ENCODE measurements at regions not wholly inside any gene's neighbourhood (a gene's known extent, or its start where the extent isn't known, plus 50 kb on each side); places are given as distances from the start of the nearest gene placed in this dataset.

DNA sequence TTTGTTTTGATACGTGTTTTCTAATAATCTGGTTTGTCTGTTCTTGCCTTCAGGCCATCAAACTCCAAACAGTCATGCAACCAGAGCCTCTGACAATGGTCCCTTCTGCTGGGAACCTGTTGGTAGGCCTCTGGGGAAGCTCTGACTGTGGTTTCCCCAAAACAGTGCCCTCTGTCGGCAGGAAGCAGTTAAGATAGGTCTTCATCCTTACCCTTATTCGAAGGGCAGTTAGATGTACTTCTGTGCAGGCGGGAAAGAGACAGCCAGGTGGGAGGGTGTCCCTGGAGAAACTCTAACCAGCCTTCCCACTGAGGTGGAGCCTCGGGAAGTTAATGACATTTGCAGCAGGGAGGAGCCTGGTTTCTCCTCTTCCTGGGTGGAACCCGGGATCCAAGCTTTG is 81.6 kb upstream of the CHMP2B start:
- no peak for DNase-seq
- intact Hi-C loops (cut with DNase I): no loop called here
- no peaks in the 10 kb centered on the region for H3K27me3 ChIP-seq (ENCODE audit: control insufficient read depth, insufficient read depth)
- no peak overlapping the region for H3K4me3 ChIP-seq (ENCODE audit: low read length)
- peaks cover 3% of the 10 kb centered on the region for H3K9me3 ChIP-seq (ENCODE audit: control insufficient read depth, low read length)
- WGBS: 58% methylated on average over 6 of the region's 6 CpGs
- H3K4me1 ChIP-seq (ENCODE audit: control insufficient read depth, insufficient read depth, low read length): no peaks in the 10 kb centered on the region
- no peak for ATAC-seq
- H3K27ac ChIP-seq (ENCODE audit: low read length): no peak overlapping the region

DNA sequence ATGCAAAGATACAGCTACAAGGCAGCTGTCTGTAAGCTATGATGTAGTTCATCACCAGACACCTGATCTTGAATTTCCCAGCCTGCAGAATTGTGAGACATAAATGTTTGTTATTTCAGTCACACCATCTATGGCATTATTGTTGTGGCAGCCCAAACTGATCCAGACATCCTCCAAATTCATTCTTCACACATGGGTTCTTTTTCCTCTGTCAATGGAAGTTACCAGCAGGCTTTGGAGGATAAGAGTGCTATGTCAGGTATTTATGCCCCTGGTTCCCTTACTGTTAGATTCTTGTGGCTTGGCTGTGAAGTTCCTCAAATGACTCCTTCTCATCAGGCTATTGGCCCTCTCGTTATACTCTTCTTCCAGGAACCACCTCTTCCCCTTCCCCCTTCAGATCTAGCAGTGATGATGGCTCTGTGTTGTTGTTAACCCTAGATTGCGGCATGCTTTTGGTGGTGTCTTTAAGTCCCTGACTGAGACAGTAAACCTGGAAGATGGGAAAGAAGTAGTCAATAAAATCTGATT is 91.0 kb upstream of the CHMP2B start:
- H3K27me3 ChIP-seq (ENCODE audit: control insufficient read depth, insufficient read depth): no peaks in the 10 kb centered on the region
- ATAC-seq (no peak), DNase-seq (no peak)
- H3K4me3 ChIP-seq (ENCODE audit: low read length): no peak overlapping the region
- intact Hi-C loops (cut with DNase I): no loop called here
- peaks cover 2% of the 10 kb centered on the region for H3K9me3 ChIP-seq (ENCODE audit: control insufficient read depth, low read length)
- no peaks in the 10 kb centered on the region for H3K4me1 ChIP-seq (ENCODE audit: control insufficient read depth, insufficient read depth, low read length)
- no peak overlapping the region for H3K27ac ChIP-seq (ENCODE audit: low read length)
- WGBS: 68% methylated on average over 2 of the region's 2 CpGs

- WGBS: 78% methylated on average over 3 of the region's 3 CpGs
- DNase-seq (no peak), ATAC-seq (no peak)
- intact Hi-C loops (cut with DNase I): no loop called here
- Histone ChIP-seq H3K4me3 (ENCODE audit: low read length) (no peak overlapping the region), H3K4me1 (ENCODE audit: control insufficient read depth, insufficient read depth, low read length) (no peaks in the 10 kb centered on the region), H3K27ac (ENCODE audit: low read length) (no peak overlapping the region), H3K27me3 (ENCODE audit: control insufficient read depth, insufficient read depth) (no peaks in the 10 kb centered on the region), H3K9me3 (ENCODE audit: control insufficient read depth, low read length) (no peaks in the 10 kb centered on the region)
Measured at GRCh38 chr3:87135412-87135811, 91.7 kb upstream of the CHMP2B start.

- no peak overlapping the region for H3K4me3 ChIP-seq (ENCODE audit: low read length)
- no peak overlapping the region for H3K27ac ChIP-seq (ENCODE audit: low read length)
- no peak for ATAC-seq
- no peak for DNase-seq
- H3K4me1 ChIP-seq (ENCODE audit: control insufficient read depth, insufficient read depth, low read length): no peaks in the 10 kb centered on the region
- intact Hi-C loops (cut with DNase I): no loop called here
- H3K9me3 ChIP-seq (ENCODE audit: control insufficient read depth, low read length): no peaks in the 10 kb centered on the region
- WGBS: 92% methylated on average over 2 of the region's 2 CpGs
- H3K27me3 ChIP-seq (ENCODE audit: control insufficient read depth, insufficient read depth): no peaks in the 10 kb centered on the region
Measured at GRCh38 chr3:87132801-87133200, 94.3 kb upstream of the CHMP2B start.

GRCh38 chr3:87128006-87128405 is 99.1 kb upstream of the CHMP2B start:
- ATAC-seq (no peak), DNase-seq (no peak)
- H3K9me3 ChIP-seq (ENCODE audit: control insufficient read depth, low read length): no peaks in the 10 kb centered on the region
- no peaks in the 10 kb centered on the region for H3K27me3 ChIP-seq (ENCODE audit: control insufficient read depth, insufficient read depth)
- H3K4me3 ChIP-seq (ENCODE audit: low read length): no peak overlapping the region
- intact Hi-C loops (cut with DNase I): no loop called here
- H3K4me1 ChIP-seq (ENCODE audit: control insufficient read depth, insufficient read depth, low read length): no peaks in the 10 kb centered on the region
- WGBS: 67% methylated on average over 2 of the region's 2 CpGs
- H3K27ac ChIP-seq (ENCODE audit: low read length): no peak overlapping the region

DNA sequence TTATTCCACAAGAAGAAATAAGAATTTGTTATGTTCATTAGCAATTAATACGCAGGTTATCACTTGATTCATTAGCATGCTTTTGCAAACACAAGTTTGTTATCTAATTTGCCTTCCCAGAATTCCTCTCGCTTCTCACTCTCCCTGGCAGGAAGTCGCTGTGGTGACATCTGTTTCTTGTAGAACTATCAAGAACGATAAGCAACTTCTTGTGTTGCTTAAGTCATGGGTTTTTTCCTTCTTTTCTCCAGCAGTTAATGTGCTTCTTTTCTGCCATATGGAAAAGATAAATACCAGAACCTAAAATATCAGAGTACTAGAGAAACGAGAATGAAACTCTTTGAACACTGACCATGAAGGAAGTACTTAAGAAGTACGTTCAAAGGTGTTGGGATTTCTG is 99.8 kb upstream of the CHMP2B start:
- Histone ChIP-seq H3K27ac (ENCODE audit: low read length) (no peak overlapping the region), H3K27me3 (ENCODE audit: control insufficient read depth, insufficient read depth) (no peaks in the 10 kb centered on the region), H3K9me3 (ENCODE audit: control insufficient read depth, low read length) (no peaks in the 10 kb centered on the region), H3K4me1 (ENCODE audit: control insufficient read depth, insufficient read depth, low read length) (no peaks in the 10 kb centered on the region), H3K4me3 (ENCODE audit: low read length) (no peak overlapping the region)
- intact Hi-C loops (cut with DNase I): no loop called here
- WGBS: 39% methylated on average over 6 of the region's 6 CpGs
- no peak for ATAC-seq
- peak in 2 of 3 donors; percentile 29 to 39 for DNase-seq

DNA sequence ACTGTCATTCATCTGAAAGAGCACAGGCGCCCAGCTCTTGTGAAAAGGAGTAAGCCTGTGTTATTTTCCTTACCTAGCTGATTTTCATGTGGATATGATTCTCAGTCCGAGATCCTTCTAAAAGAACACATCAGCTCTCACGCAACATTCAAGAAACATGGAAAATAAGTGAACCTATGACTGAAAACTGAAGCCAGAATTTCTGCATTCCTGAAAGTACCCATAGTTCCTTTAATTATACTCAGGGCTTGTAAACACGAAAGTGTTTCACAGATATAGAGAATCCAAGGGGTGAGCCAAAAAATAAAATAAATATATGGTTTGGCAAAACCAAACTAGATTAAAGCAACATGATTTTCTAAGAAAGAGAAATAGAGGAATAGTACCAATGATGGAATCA is 100.8 kb upstream of the CHMP2B start:
- ATAC-seq (no peak), DNase-seq (no peak)
- Histone ChIP-seq H3K27ac (ENCODE audit: low read length) (no peak overlapping the region), H3K4me1 (ENCODE audit: control insufficient read depth, insufficient read depth, low read length) (no peaks in the 10 kb centered on the region), H3K4me3 (ENCODE audit: low read length) (no peak overlapping the region), H3K27me3 (ENCODE audit: control insufficient read depth, insufficient read depth) (no peaks in the 10 kb centered on the region), H3K9me3 (ENCODE audit: control insufficient read depth, low read length) (no peaks in the 10 kb centered on the region)
- intact Hi-C loops (cut with DNase I): no loop called here
- 72% methylated on average over 4 of the region's 4 CpGs for WGBS

- Histone ChIP-seq H3K27me3 (ENCODE audit: control insufficient read depth, insufficient read depth) (no peaks in the 10 kb centered on the region), H3K9me3 (ENCODE audit: control insufficient read depth, low read length) (no peaks in the 10 kb centered on the region), H3K27ac (ENCODE audit: low read length) (no peak overlapping the region), H3K4me1 (ENCODE audit: control insufficient read depth, insufficient read depth, low read length) (no peaks in the 10 kb centered on the region), H3K4me3 (ENCODE audit: low read length) (no peak overlapping the region)
- 89% methylated on average over 5 of the region's 5 CpGs for WGBS
- ATAC-seq (no peak), DNase-seq (no peak)
- intact Hi-C loops (cut with DNase I): no loop called here
Measured at GRCh38 chr3:87125116-87125515, 102.0 kb upstream of the CHMP2B start.

DNA sequence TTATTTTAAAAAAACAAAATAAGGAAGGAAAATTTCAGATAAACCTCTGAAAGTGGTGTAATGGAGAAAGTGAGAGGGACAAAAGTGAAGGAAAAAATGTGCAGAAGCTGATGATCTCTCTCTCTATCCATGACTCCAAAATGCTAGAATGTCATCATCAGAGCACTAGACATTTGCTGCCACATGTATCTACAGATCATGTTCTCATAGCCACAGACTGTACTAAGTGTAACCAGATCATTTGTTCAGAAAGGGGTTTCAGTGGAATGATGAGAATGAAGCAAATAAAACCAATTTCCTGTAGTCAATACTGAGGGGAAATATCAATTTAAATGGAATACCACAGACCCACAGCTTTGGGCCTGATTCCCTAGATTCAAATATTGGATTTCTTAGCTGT is 104.3 kb upstream of the CHMP2B start:
- no peak overlapping the region for H3K4me3 ChIP-seq (ENCODE audit: low read length)
- intact Hi-C loops (cut with DNase I): no loop called here
- DNase-seq (no peak), ATAC-seq (no peak)
- H3K27ac ChIP-seq (ENCODE audit: low read length): no peak overlapping the region
- H3K27me3 ChIP-seq (ENCODE audit: control insufficient read depth, insufficient read depth): no peaks in the 10 kb centered on the region
- no peaks in the 10 kb centered on the region for H3K9me3 ChIP-seq (ENCODE audit: control insufficient read depth, low read length)
- H3K4me1 ChIP-seq (ENCODE audit: control insufficient read depth, insufficient read depth, low read length): no peaks in the 10 kb centered on the region

- Histone ChIP-seq H3K27ac (ENCODE audit: low read length) (no peak overlapping the region), H3K4me3 (ENCODE audit: low read length) (no peak overlapping the region), H3K27me3 (ENCODE audit: control insufficient read depth, insufficient read depth) (no peaks in the 10 kb centered on the region), H3K4me1 (ENCODE audit: control insufficient read depth, insufficient read depth, low read length) (no peaks in the 10 kb centered on the region), H3K9me3 (ENCODE audit: control insufficient read depth, low read length) (no peaks in the 10 kb centered on the region)
- DNase-seq: no peak
- no peak for ATAC-seq
- WGBS: 50% methylated on average over 2 of the region's 2 CpGs
- intact Hi-C loops (cut with DNase I): no loop called here
Measured at GRCh38 chr3:87121856-87122255, 105.3 kb upstream of the CHMP2B start.

GRCh38 chr3:87120881-87121280 is 106.2 kb upstream of the CHMP2B start:
- no peaks in the 10 kb centered on the region for H3K9me3 ChIP-seq (ENCODE audit: control insufficient read depth, low read length)
- DNase-seq: no peak
- no peaks in the 10 kb centered on the region for H3K4me1 ChIP-seq (ENCODE audit: control insufficient read depth, insufficient read depth, low read length)
- no peak for ATAC-seq
- intact Hi-C loops (cut with DNase I): no loop called here
- WGBS: 54% methylated on average over 2 of the region's 2 CpGs
- no peak overlapping the region for H3K27ac ChIP-seq (ENCODE audit: low read length)
- no peak overlapping the region for H3K4me3 ChIP-seq (ENCODE audit: low read length)
- no peaks in the 10 kb centered on the region for H3K27me3 ChIP-seq (ENCODE audit: control insufficient read depth, insufficient read depth)

DNA sequence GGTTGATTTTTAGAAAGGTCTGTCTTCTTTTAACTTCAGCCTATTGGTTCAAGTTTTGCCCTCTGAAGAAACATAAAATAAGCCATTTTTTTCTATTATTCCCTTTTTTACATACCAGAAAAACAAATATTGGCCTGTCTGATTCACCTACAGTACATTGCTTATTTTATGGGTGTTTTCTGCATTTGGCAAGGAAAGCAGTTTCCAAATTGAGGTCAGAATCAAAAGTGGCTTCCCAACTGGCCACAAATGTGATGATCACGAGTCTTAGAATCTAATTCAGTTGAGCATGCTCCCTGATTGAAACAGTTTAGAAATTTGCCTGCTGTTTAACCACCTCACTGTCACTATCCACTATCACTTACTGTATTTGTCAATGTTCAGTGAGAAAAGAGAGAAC is 106.9 kb upstream of the CHMP2B start:
- Histone ChIP-seq H3K4me1 (ENCODE audit: control insufficient read depth, insufficient read depth, low read length) (no peaks in the 10 kb centered on the region), H3K9me3 (ENCODE audit: control insufficient read depth, low read length) (no peaks in the 10 kb centered on the region), H3K27me3 (ENCODE audit: control insufficient read depth, insufficient read depth) (no peaks in the 10 kb centered on the region), H3K4me3 (ENCODE audit: low read length) (no peak overlapping the region), H3K27ac (ENCODE audit: low read length) (no peak overlapping the region)
- DNase-seq: no peak
- ATAC-seq: no peak
- intact Hi-C loops (cut with DNase I): no loop called here
- WGBS: 53% methylated on average over 1 of the region's 1 CpG

Data from right cardiac atrium (tissue), 5 donors.